ENCODE measurements at regions not wholly inside any gene's neighbourhood (a gene's known extent, or its start where the extent isn't known, plus 50 kb on each side); places are given as distances from the start of the nearest gene placed in this dataset.

GRCh38 chr6:160930547-160931377 is 60.8 kb upstream of the MAP3K4 start (continued):
- TF ChIP-seq ATF4 (CRISPR knock-in tag; IDR thresholded peaks at IDR 0.05), result no peak
- no peak for TF ChIP-seq FIP1L1 (IDR thresholded peaks at IDR 0.05; ENCODE audit: borderline replicate concordance, insufficient read depth, low read depth, low read length)
- no peak for TF ChIP-seq ZNF770 (CRISPR knock-in tag; IDR thresholded peaks at IDR 0.05)
- TF ChIP-seq SKI (IDR thresholded peaks at IDR 0.05; ENCODE audit: partially characterized antibody), result no peak
- TF ChIP-seq FUBP1 (CRISPR knock-in tag; IDR thresholded peaks at IDR 0.05; ENCODE audit: borderline replicate concordance), result no peak
- TF ChIP-seq HNF1A (IDR thresholded peaks at IDR 0.05; ENCODE audit: low read depth), result no peak
- TF ChIP-seq HNF1A (CRISPR knock-in tag; IDR thresholded peaks at IDR 0.05; ENCODE audit: borderline replicate concordance), result 0 out of 2 replicates have a peak, but pooled peaks have one; percentile 19
- TF ChIP-seq ARHGAP35 (CRISPR knock-in tag; IDR thresholded peaks at IDR 0.05; ENCODE audit: borderline replicate concordance), result no peak
- TF ChIP-seq ZNF225 (CRISPR knock-in tag; IDR thresholded peaks at IDR 0.05), result no peak
- no peak for TF ChIP-seq RELA (CRISPR knock-in tag; IDR thresholded peaks at IDR 0.05)
- no peak for TF ChIP-seq TEAD2 (CRISPR knock-in tag; IDR thresholded peaks at IDR 0.05)
- no peak for TF ChIP-seq ETV5 (CRISPR knock-in tag; IDR thresholded peaks at IDR 0.05; ENCODE audit: borderline replicate concordance)
- TF ChIP-seq ATM (IDR thresholded peaks at IDR 0.05; ENCODE audit: borderline replicate concordance), result no peak
- TF ChIP-seq ZHX1 (CRISPR knock-in tag; IDR thresholded peaks at IDR 0.05; ENCODE audit: low read depth), result no peak
- TF ChIP-seq HOXA5 (CRISPR knock-in tag; IDR thresholded peaks at IDR 0.05), result no peak
- TF ChIP-seq ZNF562 (CRISPR knock-in tag; IDR thresholded peaks at IDR 0.05; ENCODE audit: borderline replicate concordance), result no peak

All from HepG2 (cell line).